ENCODE measurements at regions not wholly inside any gene's neighbourhood (a gene's known extent, or its start where the extent isn't known, plus 50 kb on each side); places are given as distances from the start of the nearest gene placed in this dataset.
"Not testable (repeated sequence)": the region's sequence is repeated elsewhere in the genome, so short reads cannot be mapped to it uniquely, and the experiment has no call there.

DNA sequence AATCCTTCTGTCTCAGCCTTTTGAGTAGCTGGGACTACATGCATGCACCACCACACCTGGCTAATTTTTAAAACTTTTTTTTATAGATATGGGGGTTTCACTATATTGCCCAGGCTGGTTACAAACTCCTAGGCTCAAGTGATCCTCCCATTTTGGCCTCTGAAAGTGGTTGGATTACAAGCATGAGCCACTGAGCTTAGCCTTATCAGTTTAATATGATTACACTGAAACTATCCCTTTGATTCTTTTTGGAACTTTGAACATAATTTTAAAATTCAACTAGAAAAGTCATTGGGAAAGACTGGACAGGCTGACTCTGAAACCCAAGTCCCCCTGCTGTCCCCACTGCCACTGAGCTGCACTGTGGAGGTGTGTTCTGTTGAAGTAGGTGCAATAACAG lies 114.8 kb downstream of the ARL4C start:
- H3K9me3 ChIP-seq (ENCODE audit: control insufficient read depth in 1 of 2, insufficient read depth in 1 of 2, low read depth in 1 of 2, low read length in 2 of 2): no peaks in the 10 kb centered on the region
- ATAC-seq: no peak
- POLR2A ChIA-PET: no interaction called here
- DNase-seq (ENCODE audit: low read depth, low spot score): no peak
- no peak overlapping the region for H3K27ac ChIP-seq (ENCODE audit: low read depth, low read length)
- no peak overlapping the region for H3K9ac ChIP-seq (ENCODE audit: low read length)
- BruUV-seq (replicated peaks): no TSS peak
- CTCF ChIA-PET: interaction anchor here (1.3 kb wide), 1 partner anchor 13 kb away, joined by 3 read pairs; no protein-coding TSS in a partner anchor
- H2AFZ ChIP-seq (ENCODE audit: low read depth, low read length, poor library complexity, severe bottlenecking): no peak overlapping the region
- no peak overlapping the region for H3K4me2 ChIP-seq (ENCODE audit: low read length)
- no peaks in the 10 kb centered on the region for H3K4me1 ChIP-seq (ENCODE audit: control insufficient read depth in 1 of 2, insufficient read depth in 2 of 2, low read length in 2 of 2)
- no peaks in the 10 kb centered on the region for H3K36me3 ChIP-seq (ENCODE audit: control insufficient read depth in 1 of 2, insufficient read depth in 2 of 2, low read length in 2 of 2)
- no peaks in the 10 kb centered on the region for H3K79me2 ChIP-seq (ENCODE audit: insufficient read depth, low read length)
- no peaks in the 10 kb centered on the region for H3K9me2 ChIP-seq (ENCODE audit: insufficient read depth)
- TF ChIP-seq TCF7L2 (IDR thresholded peaks at IDR 0.05; ENCODE audit: borderline replicate concordance, extremely low read depth, insufficient read depth, insufficient read length): no peak
- TF ChIP-seq ZFX (IDR thresholded peaks at IDR 0.05): no peak
- no peak for TF ChIP-seq POLR2A (IDR thresholded peaks at IDR 0.05; ENCODE audit: borderline replicate concordance, extremely low read depth, insufficient read depth, insufficient read length)
- TF ChIP-seq ZNF274 (IDR thresholded peaks at IDR 0.05; ENCODE audit: low read depth, low read length): no peak
- no peak for TF ChIP-seq SP1 (IDR thresholded peaks at IDR 0.05; ENCODE audit: low read depth)
- TF ChIP-seq, protein P1, sequence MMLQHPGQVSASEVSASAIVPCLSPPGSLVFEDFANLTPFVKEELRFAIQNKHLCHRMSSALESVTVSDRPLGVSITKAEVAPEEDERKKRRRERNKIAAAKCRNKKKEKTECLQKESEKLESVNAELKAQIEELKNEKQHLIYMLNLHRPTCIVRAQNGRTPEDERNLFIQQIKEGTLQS (IDR thresholded peaks at IDR 0.05): no peak
- TF ChIP-seq SIN3A (IDR thresholded peaks at IDR 0.05; ENCODE audit: low read depth): no peak
- TF ChIP-seq, protein P2, sequence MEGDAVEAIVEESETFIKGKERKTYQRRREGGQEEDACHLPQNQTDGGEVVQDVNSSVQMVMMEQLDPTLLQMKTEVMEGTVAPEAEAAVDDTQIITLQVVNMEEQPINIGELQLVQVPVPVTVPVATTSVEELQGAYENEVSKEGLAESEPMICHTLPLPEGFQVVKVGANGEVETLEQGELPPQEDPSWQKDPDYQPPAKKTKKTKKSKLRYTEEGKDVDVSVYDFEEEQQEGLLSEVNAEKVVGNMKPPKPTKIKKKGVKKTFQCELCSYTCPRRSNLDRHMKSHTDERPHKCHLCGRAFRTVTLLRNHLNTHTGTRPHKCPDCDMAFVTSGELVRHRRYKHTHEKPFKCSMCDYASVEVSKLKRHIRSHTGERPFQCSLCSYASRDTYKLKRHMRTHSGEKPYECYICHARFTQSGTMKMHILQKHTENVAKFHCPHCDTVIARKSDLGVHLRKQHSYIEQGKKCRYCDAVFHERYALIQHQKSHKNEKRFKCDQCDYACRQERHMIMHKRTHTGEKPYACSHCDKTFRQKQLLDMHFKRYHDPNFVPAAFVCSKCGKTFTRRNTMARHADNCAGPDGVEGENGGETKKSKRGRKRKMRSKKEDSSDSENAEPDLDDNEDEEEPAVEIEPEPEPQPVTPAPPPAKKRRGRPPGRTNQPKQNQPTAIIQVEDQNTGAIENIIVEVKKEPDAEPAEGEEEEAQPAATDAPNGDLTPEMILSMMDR (IDR thresholded peaks at IDR 0.05 in 2 of 3, conservative IDR thresholded peaks at IDR 0.05 in 1 of 3; ENCODE audit: borderline replicate concordance in 1 of 3, insufficient read depth in 1 of 3, low read depth in 2 of 3, low read length in 2 of 3): no peak
- TF ChIP-seq YY1 (IDR thresholded peaks at IDR 0.05; ENCODE audit: extremely low read depth, insufficient replicate concordance, low read depth, low read length): no peak
- no peak for TF ChIP-seq EZH2phosphoT487 (IDR thresholded peaks at IDR 0.05; ENCODE audit: borderline replicate concordance)
- TF ChIP-seq, protein P3, sequence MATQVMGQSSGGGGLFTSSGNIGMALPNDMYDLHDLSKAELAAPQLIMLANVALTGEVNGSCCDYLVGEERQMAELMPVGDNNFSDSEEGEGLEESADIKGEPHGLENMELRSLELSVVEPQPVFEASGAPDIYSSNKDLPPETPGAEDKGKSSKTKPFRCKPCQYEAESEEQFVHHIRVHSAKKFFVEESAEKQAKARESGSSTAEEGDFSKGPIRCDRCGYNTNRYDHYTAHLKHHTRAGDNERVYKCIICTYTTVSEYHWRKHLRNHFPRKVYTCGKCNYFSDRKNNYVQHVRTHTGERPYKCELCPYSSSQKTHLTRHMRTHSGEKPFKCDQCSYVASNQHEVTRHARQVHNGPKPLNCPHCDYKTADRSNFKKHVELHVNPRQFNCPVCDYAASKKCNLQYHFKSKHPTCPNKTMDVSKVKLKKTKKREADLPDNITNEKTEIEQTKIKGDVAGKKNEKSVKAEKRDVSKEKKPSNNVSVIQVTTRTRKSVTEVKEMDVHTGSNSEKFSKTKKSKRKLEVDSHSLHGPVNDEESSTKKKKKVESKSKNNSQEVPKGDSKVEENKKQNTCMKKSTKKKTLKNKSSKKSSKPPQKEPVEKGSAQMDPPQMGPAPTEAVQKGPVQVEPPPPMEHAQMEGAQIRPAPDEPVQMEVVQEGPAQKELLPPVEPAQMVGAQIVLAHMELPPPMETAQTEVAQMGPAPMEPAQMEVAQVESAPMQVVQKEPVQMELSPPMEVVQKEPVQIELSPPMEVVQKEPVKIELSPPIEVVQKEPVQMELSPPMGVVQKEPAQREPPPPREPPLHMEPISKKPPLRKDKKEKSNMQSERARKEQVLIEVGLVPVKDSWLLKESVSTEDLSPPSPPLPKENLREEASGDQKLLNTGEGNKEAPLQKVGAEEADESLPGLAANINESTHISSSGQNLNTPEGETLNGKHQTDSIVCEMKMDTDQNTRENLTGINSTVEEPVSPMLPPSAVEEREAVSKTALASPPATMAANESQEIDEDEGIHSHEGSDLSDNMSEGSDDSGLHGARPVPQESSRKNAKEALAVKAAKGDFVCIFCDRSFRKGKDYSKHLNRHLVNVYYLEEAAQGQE (IDR thresholded peaks at IDR 0.05; ENCODE audit: low read depth): no peak
- TF ChIP-seq SRF (IDR thresholded peaks at IDR 0.05; ENCODE audit: low read depth): no peak
- TF ChIP-seq CEBPB (IDR thresholded peaks at IDR 0.05; ENCODE audit: low read depth): no peak
- no peak for TF ChIP-seq FOSL1 (IDR thresholded peaks at IDR 0.05; ENCODE audit: low read depth)
- TF ChIP-seq EZH2 (IDR thresholded peaks at IDR 0.05): no peak
- TF ChIP-seq POLR2AphosphoS5 (IDR thresholded peaks at IDR 0.05; ENCODE audit: low read depth, low read length): no peak
- no peak for TF ChIP-seq ELF1 (IDR thresholded peaks at IDR 0.05; ENCODE audit: borderline replicate concordance, low read depth)
- TF ChIP-seq RAD21 (IDR thresholded peaks at IDR 0.05; ENCODE audit: low read depth): no peak
- RAD21 ChIA-PET (ENCODE audit: low non-redundant PET in 1 of 2, low total read pairs in 2 of 2, uncharacterized antibody in 2 of 2, unreplicated experiment in 2 of 2): no interaction called here
- H4K20me1 ChIP-seq (ENCODE audit: insufficient read depth): no peaks in the 10 kb centered on the region
- no peak overlapping the region for H3K4me3 ChIP-seq (replicated peaks in 1 of 2; ENCODE audit: low read depth in 1 of 2, low read length in 2 of 2)
- H3K27me3 ChIP-seq (ENCODE audit: insufficient read depth, low read length): no peaks in the 10 kb centered on the region
- intact Hi-C loops (cut with micrococcal nuclease): no loop called here

DNA sequence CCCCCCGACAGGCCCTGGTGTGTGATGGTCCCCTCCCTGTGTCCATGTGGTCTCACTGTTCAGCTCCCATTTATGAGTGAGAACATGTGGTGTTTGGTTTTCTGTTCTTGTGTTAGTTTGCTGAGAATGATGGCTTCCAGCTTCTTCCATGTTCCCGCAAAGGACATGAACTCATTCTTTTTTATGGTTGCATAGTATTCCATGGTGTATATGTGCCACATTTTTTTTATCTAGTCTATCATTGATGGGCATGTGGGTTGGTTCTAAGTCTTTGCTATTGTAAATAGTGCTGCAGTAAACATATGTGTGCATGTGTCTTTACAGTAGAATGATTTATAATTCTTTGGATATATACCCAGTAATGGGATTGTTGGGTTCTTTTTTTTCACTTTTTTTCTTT lies 117.9 kb downstream of the ARL4C start:
- H3K9me3 ChIP-seq (ENCODE audit: control insufficient read depth in 1 of 2, insufficient read depth in 1 of 2, low read depth in 1 of 2, low read length in 2 of 2); H3K36me3 ChIP-seq (ENCODE audit: control insufficient read depth in 1 of 2, insufficient read depth in 2 of 2, low read length in 2 of 2); H3K4me2 ChIP-seq (ENCODE audit: low read length); H4K20me1 ChIP-seq (ENCODE audit: insufficient read depth); H3K27me3 ChIP-seq (ENCODE audit: insufficient read depth, low read length); DNase-seq (ENCODE audit: low read depth, low spot score); H2AFZ ChIP-seq (ENCODE audit: low read depth, low read length, poor library complexity, severe bottlenecking); H3K27ac ChIP-seq (ENCODE audit: low read depth, low read length); RAD21 ChIA-PET (ENCODE audit: low non-redundant PET in 1 of 2, low total read pairs in 2 of 2, uncharacterized antibody in 2 of 2, unreplicated experiment in 2 of 2); H3K4me3 ChIP-seq (replicated peaks in 1 of 2; ENCODE audit: low read depth in 1 of 2, low read length in 2 of 2); intact Hi-C loops (cut with micrococcal nuclease); H3K9ac ChIP-seq (ENCODE audit: low read length); CTCF ChIA-PET; H3K79me2 ChIP-seq (ENCODE audit: insufficient read depth, low read length); BruUV-seq (replicated peaks); POLR2A ChIA-PET; H3K9me2 ChIP-seq (ENCODE audit: insufficient read depth); H3K4me1 ChIP-seq (ENCODE audit: control insufficient read depth in 1 of 2, insufficient read depth in 2 of 2, low read length in 2 of 2); ATAC-seq: not testable (repeated sequence)

Measured in HCT116 (cell line).